PFSK-1 (cell line): ENCODE measurements at regions not wholly inside any gene's neighbourhood (a gene's known extent, or its start where the extent isn't known, plus 50 kb on each side); places are given as distances from the start of the nearest gene placed in this dataset.

Source experiments
- FOXP2 ChIP-seq: optimal IDR thresholded peaks from 2 replicates; pipeline ENCODE3; 2011; ENCODE audit warnings: borderline replicate concordance, control low read depth, inconsistent platforms; ENCODE audit not compliant: insufficient read depth; ENCODE audit errors: extremely low read length, extremely low read depth
- POLR2AphosphoS5 ChIP-seq: IDR thresholded peaks from 2 replicates; pipeline ENCODE4 v1.6.1; 2012; ENCODE audit warnings: low read depth, mild to moderate bottlenecking, control low read depth, low read length, moderate library complexity
- REST ChIP-seq, 2 experiments: IDR thresholded peaks; 2 replicates each; pipeline versions ENCODE4 v1.6.1 to v1.8.0; 2011 to 2012; ENCODE audit warnings: low read depth in 2 of 2, low read length in 2 of 2, control low read depth in 1 of 2, inconsistent platforms in 1 of 2, mild to moderate bottlenecking in 1 of 2, moderate library complexity in 1 of 2; ENCODE audit not compliant: insufficient read depth in 1 of 2
- SIN3A ChIP-seq: IDR thresholded peaks from 2 replicates; pipeline ENCODE4 v1.6.1; 2012; ENCODE audit warnings: mild to moderate bottlenecking, low read length, moderate library complexity, borderline replicate concordance; ENCODE audit not compliant: insufficient read depth
- TAF1 ChIP-seq: IDR thresholded peaks from 2 replicates; pipeline ENCODE4 v1.6.1; 2012; ENCODE audit warnings: low read length, control low read depth, borderline replicate concordance; ENCODE audit not compliant: insufficient read depth

GRCh38 chr4:126740687-126741086 lies 892.1 kb upstream of the INTU start:
- TF ChIP-seq TAF1 (no peak), REST (IDR thresholded peaks at IDR 0.05; ENCODE audit: insufficient read depth in 1 of 2, low read depth in 2 of 2, low read length in 2 of 2) (no peak), FOXP2 (no peak), POLR2AphosphoS5 (no peak), SIN3A (no peak)

DNA sequence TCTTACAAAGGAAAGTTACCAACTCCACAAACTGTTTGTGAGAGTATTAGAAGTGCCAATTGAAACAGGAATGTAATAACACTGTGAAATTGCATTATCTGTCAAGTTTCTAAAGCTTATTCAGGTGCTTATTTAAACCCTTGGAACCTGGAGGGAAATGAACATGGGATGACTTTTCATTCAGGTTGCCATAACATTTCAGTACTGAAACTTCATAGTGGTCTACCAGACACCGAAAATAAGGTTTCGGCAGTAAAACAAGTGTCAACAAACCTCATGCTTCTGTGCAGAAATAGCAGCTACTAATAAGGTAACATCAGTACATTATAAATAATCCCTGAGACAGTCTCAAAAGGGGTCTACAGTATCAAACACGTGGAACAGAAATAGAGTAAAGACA lies 890.7 kb upstream of the INTU start:
- TF ChIP-seq REST (IDR thresholded peaks at IDR 0.05; ENCODE audit: insufficient read depth in 1 of 2, low read depth in 2 of 2, low read length in 2 of 2) (no peak), TAF1 (no peak), POLR2AphosphoS5 (no peak), FOXP2 (no peak), SIN3A (no peak)

- TF ChIP-seq FOXP2 (no peak), REST (IDR thresholded peaks at IDR 0.05; ENCODE audit: insufficient read depth in 1 of 2, low read depth in 2 of 2, low read length in 2 of 2) (no peak), TAF1 (no peak), SIN3A (no peak), POLR2AphosphoS5 (no peak)
These were observed 889.9 kb upstream of the INTU start for GRCh38 chr4:126742885-126743284.

DNA sequence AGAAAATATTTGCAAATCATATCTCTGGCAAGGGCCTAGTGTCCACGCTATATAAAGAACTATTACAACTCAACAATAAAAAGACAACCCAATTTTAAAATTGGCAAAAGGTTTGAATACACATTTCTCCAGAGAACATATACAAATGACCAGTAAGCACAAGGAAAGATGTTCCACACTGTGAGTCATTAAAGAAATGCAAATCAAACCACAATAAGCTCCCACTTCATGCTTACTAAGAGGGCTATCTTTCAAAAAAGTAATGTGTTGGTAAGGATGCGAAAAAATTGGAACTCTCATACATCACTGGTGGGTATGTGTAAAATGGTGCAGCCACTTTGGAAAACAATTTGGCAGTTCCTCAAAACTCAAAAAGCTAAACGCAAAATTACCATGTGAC lies 884.0 kb upstream of the INTU start:
- TF ChIP-seq REST (IDR thresholded peaks at IDR 0.05; ENCODE audit: insufficient read depth in 1 of 2, low read depth in 2 of 2, low read length in 2 of 2) (no peak), TAF1 (no peak), SIN3A (no peak), POLR2AphosphoS5 (no peak), FOXP2 (no peak)

DNA sequence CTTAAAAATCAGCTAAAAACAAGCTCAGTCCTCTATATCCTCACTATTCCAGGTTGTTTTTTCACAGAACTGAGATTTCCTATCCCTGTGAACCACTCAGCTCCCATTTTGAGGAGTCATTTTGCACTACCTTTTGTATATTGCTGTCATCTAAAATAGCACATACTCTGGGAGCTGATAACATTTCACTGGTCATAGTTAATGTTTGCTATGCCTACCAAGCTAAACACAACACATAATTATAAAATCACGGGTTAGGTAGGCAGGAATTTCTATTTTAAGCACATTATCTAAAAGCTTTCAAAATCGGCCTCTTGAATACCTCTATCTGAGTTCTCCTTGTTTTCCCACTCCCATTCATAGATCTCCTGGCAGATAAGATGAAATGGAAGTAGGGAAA lies 882.0 kb upstream of the INTU start:
- TF ChIP-seq TAF1 (no peak), REST (IDR thresholded peaks at IDR 0.05; ENCODE audit: insufficient read depth in 1 of 2, low read depth in 2 of 2, low read length in 2 of 2) (no peak), SIN3A (no peak), POLR2AphosphoS5 (no peak), FOXP2 (no peak)
